ENCODE measurements at regions not wholly inside any gene's neighbourhood (a gene's known extent, or its start where the extent isn't known, plus 50 kb on each side); places are given as distances from the start of the nearest gene placed in this dataset.

DNA sequence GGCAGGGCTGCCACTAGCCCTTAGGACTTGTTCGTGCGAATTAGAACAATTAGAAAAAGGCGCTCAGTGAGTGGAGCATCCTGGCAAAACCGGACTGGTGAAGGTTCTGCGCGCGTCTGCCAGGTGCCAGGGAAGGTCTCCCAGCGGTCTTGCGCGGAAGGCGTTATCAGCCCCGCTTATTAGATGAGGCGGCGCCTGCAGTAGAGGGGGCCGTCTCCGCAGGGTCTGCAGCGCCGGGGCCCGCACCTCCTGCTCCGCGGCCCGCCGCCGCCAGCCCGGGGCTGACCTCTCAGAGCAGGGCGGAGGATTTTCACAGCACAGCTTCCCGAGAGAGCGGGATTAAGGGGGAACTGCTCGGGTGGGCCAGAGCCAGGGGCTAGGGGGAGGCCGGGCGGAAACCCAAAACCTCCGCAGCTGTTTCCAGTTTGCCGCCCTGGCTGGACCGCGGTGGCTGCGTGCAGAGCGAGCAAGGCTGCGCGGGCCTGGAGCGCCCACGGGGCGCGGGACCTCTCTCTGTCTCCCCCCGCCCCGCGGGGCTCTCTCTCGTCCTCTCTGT, 155.2 kb downstream of the FOXD2 start:
- TF ChIP-seq EZH2 (IDR thresholded peaks at IDR 0.05; ENCODE audit: low read depth, unreplicated experiment) (peak; percentile 71), CREB1 (CRISPR knock-in tag; IDR thresholded peaks at IDR 0.05; ENCODE audit: low read depth) (no peak), EZH2phosphoT487 (IDR thresholded peaks at IDR 0.05; ENCODE audit: unreplicated experiment) (no peak), STAT1 (IDR thresholded peaks at IDR 0.05; ENCODE audit: unreplicated experiment) (no peak)
- TF ChIP-seq, protein P1, sequence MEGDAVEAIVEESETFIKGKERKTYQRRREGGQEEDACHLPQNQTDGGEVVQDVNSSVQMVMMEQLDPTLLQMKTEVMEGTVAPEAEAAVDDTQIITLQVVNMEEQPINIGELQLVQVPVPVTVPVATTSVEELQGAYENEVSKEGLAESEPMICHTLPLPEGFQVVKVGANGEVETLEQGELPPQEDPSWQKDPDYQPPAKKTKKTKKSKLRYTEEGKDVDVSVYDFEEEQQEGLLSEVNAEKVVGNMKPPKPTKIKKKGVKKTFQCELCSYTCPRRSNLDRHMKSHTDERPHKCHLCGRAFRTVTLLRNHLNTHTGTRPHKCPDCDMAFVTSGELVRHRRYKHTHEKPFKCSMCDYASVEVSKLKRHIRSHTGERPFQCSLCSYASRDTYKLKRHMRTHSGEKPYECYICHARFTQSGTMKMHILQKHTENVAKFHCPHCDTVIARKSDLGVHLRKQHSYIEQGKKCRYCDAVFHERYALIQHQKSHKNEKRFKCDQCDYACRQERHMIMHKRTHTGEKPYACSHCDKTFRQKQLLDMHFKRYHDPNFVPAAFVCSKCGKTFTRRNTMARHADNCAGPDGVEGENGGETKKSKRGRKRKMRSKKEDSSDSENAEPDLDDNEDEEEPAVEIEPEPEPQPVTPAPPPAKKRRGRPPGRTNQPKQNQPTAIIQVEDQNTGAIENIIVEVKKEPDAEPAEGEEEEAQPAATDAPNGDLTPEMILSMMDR (conservative IDR thresholded peaks at IDR 0.05; ENCODE audit: low read depth in 2 of 2) = no peak
